ENCODE measurements at regions not wholly inside any gene's neighbourhood (a gene's known extent, or its start where the extent isn't known, plus 50 kb on each side); places are given as distances from the start of the nearest gene placed in this dataset.

DNA sequence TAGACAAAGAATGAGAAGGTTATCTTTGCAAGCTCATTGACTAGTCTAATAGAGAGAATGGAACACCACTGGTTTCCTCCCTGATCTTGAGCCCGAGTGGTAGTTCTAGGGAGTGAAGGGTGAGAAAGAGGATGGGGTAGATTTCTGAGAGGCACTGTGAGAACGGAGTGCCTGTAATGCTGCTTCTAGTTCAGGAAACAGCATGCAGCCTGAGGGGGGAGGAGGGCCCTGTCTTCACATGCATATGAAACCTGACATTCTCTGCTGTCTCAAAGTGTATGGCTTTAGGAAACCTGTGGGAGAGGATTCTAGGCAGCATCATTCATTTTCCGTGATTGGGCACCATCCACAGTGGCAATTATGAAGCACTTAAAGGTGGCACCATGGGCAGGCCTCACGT lies 259.4 kb upstream of the MAN1A1 start:
- no peak for DNase-seq (ENCODE audit: low read depth in 2 of 2)

DNA sequence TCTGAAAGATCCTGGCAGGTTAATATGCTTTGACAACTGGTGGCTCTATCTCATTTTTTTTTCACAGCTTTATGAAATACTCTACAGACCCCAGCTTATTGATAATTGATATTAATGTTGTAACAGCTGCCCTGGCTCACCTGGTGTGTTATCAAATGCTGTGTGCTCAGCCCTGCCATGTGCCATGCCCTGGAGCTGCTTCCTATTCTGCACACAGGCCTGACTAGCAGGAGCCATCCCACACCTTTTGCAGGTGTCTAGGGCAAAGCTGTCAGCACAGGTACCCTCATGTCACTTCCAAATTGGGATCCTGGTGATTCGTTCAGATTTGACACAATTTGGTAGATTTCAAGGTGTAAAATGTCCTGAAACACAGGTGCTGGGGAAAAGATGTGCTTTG lies 254.6 kb upstream of the MAN1A1 start:
- no peak for DNase-seq (ENCODE audit: low read depth in 2 of 2)

GRCh38 chr6:119603501-119603900 lies 253.9 kb upstream of the MAN1A1 start:
- DNase-seq (ENCODE audit: low read depth in 2 of 2): no peak

GRCh38 chr6:119602215-119603178 lies 252.9 kb upstream of the MAN1A1 start:
- DNase-seq (ENCODE audit: low read depth in 2 of 2): no peak

- no peak for DNase-seq (ENCODE audit: low read depth in 2 of 2)
These were observed 249.3 kb upstream of the MAN1A1 start for GRCh38 chr6:119598883-119599282.

DNA sequence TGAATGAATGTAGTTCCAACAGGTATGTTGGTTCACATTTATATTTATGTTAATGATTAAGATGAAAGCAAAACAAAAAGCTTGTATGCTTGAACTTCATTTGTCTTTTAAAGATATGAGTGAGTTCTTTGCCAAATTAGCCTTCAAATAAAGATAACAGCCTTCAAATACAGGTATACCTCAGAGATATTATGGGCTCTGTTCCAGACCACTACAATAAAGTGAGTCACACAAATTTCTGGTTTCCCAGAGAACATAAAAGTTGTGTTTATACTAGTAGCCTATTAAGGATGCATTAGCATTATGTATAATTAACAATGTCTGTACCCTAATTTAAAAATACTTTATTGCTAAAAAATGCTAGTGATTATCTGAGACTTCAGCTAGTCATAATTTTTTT lies 245.3 kb upstream of the MAN1A1 start:
- DNase-seq (ENCODE audit: low read depth in 2 of 2): no peak

DNA sequence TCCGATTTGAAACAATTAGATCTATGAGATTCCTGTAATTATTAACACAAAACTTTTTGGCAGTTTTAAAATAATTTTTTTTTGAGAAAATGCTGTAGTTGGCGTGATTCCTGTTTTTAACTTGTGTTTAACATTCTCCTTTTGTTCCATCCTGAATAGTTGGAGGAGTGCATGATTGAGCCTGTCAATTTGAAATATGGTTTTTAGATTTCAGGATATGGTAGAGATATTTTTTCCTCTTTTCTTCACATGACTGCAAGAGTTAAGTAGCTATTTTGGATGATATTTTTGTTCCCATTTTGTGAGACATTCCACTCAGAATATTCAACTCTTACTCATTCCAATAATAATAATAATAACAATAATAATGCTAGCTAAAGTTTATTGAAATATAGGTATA lies 241.7 kb upstream of the MAN1A1 start:
- no peak for DNase-seq (ENCODE audit: low read depth in 2 of 2)

GRCh38 chr6:119590066-119590465 lies 240.5 kb upstream of the MAN1A1 start:
- DNase-seq (ENCODE audit: low read depth in 2 of 2): no peak

GRCh38 chr6:119587537-119587936 lies 238.0 kb upstream of the MAN1A1 start:
- no peak for DNase-seq (ENCODE audit: low read depth in 2 of 2)

DNA sequence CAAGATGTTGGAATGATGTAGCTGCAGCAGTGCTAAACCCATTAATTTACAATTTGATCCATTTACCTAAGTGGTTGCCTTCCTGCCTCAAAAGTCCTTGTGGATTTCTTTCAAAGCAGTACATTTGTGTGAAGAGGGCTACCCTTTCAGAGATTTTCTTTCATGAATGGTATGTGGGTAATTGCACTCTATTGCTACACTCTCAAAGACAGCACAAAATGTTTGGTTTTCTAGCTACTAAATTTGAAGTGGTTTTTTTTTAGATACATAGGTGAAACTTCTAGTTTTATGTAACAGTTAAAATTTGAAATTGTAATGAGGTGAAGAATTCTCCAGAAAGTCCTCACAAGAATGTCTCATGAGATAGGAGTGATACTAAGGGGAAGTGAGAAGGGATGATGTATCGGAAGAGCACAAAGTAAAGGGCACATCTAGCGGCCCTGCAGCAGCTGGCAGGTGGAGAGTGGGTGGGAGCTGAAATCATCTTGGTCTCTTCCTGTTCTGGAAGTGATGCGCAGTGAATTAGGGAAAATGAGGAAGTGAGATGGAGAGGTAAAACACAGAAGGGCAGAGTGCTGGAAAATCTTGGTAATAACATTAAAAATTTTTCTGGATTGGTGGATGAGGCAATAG lies 236.8 kb upstream of the MAN1A1 start:
- no peak for DNase-seq (ENCODE audit: low read depth in 2 of 2)

DNA sequence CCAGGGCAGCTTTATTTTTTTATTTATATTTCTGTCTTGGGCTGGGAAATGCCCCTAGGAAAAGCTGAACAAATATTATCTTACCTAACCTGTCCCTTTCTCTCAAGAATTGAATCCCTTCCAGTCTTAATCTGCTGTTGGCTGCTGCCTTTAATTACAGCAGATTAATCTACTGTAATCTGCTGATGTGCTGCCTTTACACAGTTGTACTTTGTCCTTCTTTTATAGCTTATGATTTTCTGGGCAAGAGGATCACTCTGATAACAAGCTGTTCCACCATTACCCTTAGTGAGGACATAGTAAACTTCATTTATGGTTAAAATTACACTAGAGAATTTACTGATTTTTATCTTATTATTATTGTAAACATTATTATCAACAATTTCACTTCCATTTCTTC lies 234.5 kb upstream of the MAN1A1 start:
- no peak for DNase-seq (ENCODE audit: low read depth in 2 of 2)

- no peak for DNase-seq (ENCODE audit: low read depth in 2 of 2)
These were observed 231.7 kb upstream of the MAN1A1 start for GRCh38 chr6:119581220-119581619.

- no peak for DNase-seq (ENCODE audit: low read depth in 2 of 2)
These were observed 226.2 kb upstream of the MAN1A1 start for GRCh38 chr6:119575721-119576120.

GRCh38 chr6:119568580-119568979 lies 219.0 kb upstream of the MAN1A1 start:
- no peak for DNase-seq (ENCODE audit: low read depth in 2 of 2)

- DNase-seq (ENCODE audit: low read depth in 2 of 2): no peak
These were observed 217.1 kb upstream of the MAN1A1 start for GRCh38 chr6:119566546-119567260.

DNA sequence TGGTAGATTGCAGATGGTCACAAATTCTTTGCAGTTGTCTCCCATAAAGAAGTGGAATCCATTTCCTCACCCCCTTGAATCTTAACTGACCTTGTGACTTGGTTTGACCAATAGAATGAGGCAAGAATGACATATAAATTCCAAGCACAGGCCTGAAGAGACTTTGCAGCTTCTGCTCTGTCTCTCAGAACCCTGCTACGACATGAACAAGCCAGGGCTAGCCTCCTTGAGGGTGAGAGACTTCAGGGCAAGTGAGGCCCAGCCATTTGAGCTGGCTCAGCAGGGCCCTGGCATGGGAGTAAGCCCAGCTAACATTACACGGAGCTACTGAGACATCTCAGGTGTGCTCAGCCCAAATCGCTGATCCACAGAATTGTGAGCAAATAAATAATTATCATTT lies 216.3 kb upstream of the MAN1A1 start:
- DNase-seq (ENCODE audit: low read depth in 2 of 2): no peak

DNA sequence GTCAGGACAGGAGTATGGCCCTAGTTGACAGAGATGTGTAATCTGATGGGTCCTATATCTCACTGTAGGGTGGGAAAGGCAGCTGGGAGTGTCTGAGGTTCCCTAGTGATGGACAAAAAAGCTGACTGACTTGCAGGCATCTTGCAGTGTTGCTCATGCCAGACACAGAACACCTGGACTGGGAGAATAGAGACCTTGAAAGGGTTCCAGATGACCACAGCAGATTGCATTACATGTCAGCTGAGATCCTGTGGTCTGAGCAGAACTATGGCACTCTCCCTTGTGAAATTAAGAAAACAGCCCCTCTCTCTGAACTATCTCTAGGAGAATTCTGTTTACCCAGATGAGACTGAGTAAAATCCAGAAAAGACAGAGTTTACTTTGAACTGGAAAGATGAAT lies 212.6 kb upstream of the MAN1A1 start:
- DNase-seq (ENCODE audit: low read depth in 2 of 2): no peak

GRCh38 chr6:119559586-119559985 lies 210.0 kb upstream of the MAN1A1 start:
- DNase-seq (ENCODE audit: low read depth in 2 of 2): no peak

- DNase-seq (ENCODE audit: low read depth in 2 of 2): no peak
These were observed 207.7 kb upstream of the MAN1A1 start for GRCh38 chr6:119557239-119557638.

- no peak for DNase-seq (ENCODE audit: low read depth in 2 of 2)
These were observed 202.5 kb upstream of the MAN1A1 start for GRCh38 chr6:119552021-119552420.

DNA sequence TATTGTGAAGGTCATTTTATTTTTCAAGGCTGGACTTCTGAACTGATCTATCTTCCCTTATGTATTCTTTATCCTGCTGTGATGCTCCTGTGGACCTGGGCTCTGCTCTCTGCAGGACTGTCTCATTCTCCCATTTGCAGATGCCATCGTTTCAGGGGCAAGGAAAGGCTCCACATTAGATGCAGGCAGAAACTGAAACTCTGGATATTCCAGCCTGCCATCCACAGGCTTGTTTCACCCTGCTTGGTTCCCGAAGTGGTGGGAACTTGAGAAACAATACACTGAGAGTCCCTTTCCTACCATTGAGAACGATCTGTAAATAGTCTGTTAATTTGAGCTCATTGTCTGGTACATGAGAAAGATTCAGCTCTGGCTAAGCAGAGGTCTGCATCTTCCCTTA lies 197.5 kb upstream of the MAN1A1 start:
- no peak for DNase-seq (ENCODE audit: low read depth in 2 of 2)

DNA sequence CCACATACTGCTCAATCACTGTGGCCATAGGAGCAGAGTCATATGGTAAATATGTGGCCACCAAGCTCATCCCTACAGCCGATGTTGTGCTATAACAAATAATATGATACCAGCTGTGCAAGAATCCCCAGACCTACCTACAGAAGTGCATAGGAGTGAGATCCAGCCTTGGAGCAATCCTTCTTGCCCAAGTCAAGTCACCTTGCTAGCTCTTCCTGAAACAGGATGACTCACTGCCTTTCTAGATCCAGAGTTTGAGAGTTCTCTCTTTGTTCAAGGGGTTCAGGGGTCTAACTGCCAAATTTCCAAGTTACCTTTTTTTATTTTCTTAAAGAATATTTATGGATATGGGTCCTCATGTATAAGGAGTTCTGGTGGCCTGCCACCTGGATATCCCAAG lies 195.7 kb upstream of the MAN1A1 start:
- DNase-seq (ENCODE audit: low read depth in 2 of 2): no peak
